Right renal cortex interstitium (tissue), 3 donors: ENCODE measurements at regions not wholly inside any gene's neighbourhood (a gene's known extent, or its start where the extent isn't known, plus 50 kb on each side); places are given as distances from the start of the nearest gene placed in this dataset.
"Not testable (repeated sequence)": the region's sequence is repeated elsewhere in the genome, so short reads cannot be mapped to it uniquely, and the experiment has no call there.

Experiments used
- DNase-seq, 3 donors: peaks; one replicate each; pipeline ENCODE4 v3.0.0-alpha.2; 2013; ENCODE audit warnings: low read depth in 3 of 3, low spot score in 2 of 3

GRCh38 chr5:17118631-17119030 is 98.8 kb upstream of the BASP1 start:
- DNase-seq = no peak

- no peak for DNase-seq
Observed at GRCh38 chr5:17120209-17120608, 97.2 kb upstream of the BASP1 start.

GRCh38 chr5:17121776-17122175 is 95.7 kb upstream of the BASP1 start:
- no peak for DNase-seq

- DNase-seq = no peak
Observed at GRCh38 chr5:17123010-17123409, 94.4 kb upstream of the BASP1 start.

DNA sequence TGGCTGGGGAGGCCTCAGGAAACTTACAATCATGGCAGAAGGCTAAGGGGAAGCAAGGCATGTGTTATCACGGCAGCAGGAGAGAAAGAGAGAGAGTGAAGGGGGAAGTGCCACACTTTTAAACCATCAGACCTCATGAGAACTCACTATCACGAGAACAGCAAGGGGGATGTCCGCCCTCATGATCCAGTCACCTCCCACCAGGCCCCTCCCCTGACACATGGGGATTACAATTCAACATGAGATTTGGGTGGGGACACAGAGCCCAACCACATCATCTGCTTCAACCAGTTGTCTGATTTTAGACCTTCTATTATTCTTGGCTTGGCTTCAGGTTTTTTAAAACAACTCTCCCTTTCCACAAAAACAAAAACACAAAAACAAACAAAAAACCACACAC is 93.7 kb upstream of the BASP1 start:
- not testable (repeated sequence) for DNase-seq

- no peak for DNase-seq
Observed at GRCh38 chr5:17127743-17128231, 89.6 kb upstream of the BASP1 start.

- DNase-seq = no peak
Observed at GRCh38 chr5:17129093-17129849, 88.2 kb upstream of the BASP1 start.

DNA sequence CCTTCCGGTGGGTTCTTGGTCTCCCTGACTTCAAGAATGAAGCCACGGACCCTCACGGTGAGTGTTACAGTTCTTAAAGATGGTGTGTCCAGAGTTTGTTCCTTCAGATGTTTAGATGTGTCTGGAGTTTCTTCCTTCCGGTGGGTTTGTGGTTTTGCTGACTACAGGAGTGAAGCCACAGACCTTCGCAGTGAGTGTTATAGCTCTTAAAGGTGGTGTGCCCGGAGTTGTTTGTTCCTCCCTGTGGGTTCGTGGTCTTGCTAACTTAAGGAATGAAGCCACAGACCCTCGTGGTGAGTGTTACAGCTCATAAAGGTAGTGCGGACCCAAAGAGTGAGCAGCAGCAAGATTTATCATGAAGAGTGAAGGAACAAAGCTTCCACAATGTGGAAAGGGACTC is 87.1 kb upstream of the BASP1 start:
- DNase-seq = not testable (repeated sequence)

- DNase-seq = no peak
Observed at GRCh38 chr5:17132444-17133083, 84.9 kb upstream of the BASP1 start.

- no peak for DNase-seq
Observed at GRCh38 chr5:17135050-17135449, 82.4 kb upstream of the BASP1 start.

DNA sequence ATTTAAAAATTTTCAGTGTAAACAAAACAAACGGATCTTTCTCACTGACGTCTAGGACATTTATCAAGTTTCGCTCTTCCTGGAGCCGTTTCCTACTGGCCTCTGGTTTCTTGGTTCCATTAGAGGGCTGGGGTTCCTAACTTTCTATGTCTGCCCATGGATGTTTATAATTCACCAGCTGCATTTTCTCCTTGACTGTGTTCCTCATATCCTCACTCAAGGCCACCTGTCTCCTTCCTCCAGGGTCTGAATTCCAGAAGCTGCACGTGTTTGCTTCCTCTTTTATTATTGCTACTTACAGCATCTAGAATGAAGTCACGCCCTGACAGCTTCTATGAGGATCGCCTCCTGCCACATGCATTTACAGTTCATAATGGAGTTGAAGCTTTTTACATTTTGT is 74.1 kb upstream of the BASP1 start:
- no peak for DNase-seq

DNA sequence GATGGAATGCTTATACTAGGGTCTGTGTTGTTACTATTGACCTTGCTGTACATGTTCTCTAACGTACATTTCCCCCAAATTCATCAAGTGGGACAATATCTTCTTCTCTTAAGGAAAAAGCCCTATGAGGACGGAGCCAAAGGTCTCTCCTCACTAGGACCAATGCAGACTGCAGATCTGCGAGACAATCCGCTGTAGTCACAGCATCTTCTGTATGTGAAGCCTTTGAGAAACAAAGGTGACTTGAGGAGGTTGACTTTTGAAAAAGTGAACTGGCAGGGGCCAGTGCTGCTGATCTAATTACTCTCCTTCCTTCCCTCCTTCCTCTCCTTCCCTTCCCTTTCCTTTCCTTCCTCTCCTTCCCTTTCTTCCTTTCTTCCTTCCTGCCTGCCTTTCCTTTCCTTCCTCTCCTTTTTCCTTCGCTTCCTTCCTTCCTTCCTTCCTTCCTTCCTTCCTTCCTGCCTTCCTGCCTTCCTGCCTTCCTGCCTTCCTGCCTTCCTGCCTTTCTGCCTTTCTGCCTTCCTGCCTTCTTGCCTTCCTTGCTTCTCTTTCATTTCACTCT is 71.1 kb upstream of the BASP1 start:
- no peak for DNase-seq

GRCh38 chr5:17147170-17147569 is 70.3 kb upstream of the BASP1 start:
- no peak for DNase-seq

DNA sequence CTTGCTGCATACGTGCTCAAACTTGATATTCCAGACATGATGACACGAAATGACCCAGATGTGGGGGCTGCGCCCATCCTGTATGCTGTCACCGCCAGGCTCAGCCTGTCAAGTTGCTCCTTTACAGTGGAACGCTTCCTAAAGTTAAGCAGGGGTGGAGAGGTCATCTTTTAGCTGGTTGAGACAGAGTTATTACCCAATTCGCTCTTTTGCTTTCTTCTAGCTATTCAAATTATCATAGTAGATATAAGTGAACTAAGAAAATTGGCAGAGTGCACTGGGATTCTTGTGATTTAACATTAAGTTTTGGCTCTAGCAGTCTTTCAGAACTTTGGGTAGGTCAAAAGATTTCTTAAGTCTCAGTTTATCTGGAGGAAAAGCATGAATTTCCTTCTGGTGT is 69.8 kb upstream of the BASP1 start:
- DNase-seq = no peak

DNA sequence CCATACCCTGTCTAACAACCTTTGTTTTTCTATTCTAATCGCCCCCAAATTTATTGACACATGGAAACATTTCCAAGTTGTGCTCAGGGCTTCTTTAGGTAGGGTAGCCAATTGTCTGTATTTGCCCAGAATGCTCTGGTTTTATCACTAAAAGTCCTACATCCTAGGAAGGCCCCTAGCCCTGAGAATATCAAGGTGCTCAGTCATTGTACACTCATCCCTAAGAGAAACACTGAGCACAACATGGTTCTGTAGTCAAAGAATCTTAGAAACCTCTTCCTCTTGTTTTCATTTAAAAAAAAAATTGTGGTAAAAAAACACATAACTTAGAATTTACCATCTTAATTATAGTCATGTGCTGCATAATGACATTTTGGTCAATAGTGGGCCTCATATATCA is 69.0 kb upstream of the BASP1 start:
- no peak for DNase-seq

GRCh38 chr5:17149786-17150185 is 67.6 kb upstream of the BASP1 start:
- no peak for DNase-seq

- DNase-seq = no peak
Observed at GRCh38 chr5:17150531-17150930, 66.9 kb upstream of the BASP1 start.

GRCh38 chr5:17151686-17152085 is 65.7 kb upstream of the BASP1 start:
- DNase-seq = no peak

DNA sequence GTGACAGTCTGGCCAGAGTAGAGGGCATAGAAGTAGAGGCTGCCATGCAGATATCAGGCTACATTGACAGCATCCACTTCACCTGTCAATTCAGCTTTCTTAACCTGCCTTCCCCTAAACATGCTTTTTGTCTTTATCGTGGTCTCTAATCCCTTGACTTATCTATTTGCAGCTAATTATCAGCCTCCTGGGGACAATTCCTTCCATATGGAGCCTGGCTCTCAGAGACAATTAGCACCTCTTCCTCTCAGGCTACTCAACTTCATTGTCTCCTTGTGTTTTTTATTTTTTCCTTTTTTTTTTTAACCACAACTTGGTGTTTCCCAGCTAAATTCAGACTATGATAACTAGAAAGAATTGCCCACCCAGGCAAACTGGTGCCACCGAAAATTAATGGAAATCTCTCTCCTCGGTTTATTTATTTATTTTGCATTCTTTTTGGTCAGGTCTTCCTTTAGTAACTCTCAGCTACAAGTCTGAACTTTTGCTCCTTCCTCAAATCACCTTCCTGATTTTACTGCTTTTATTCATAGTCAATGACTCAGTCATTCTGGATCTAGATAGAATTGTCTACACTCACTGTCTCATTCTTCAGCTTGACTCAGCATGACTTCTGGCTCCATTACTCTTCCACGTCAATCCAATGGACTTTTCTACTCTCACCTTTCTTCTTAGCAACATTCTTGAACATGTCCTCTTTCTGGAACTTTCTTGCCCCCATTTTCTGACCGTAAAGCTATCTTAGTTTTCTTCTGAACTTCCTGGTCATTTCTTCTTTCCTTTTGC is 63.0 kb upstream of the BASP1 start:
- no peak for DNase-seq

GRCh38 chr5:17156463-17156862 is 61.0 kb upstream of the BASP1 start:
- DNase-seq = no peak

DNA sequence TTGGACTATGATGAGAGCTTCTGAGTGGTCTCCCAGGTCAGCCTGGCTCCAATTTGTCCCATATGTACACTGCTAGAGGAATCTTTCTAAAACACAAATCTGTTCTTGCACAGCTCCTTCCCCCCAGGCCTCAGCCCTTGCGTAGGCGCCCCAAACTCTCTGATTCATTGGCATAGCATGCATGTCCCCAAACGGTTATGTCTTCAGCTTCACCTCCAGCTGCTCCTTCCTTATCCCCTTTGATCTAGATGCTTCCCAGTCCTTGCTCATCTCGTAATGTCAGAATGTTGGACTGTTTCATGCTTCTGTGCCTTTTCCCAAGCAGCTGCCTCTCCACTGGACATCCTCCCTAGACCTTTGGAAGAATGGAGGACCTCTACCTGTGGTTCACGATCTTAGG is 60.1 kb upstream of the BASP1 start:
- no peak for DNase-seq
